OCI-LY1 (cell line): ENCODE measurements at regions not wholly inside any gene's neighbourhood (a gene's known extent, or its start where the extent isn't known, plus 50 kb on each side); places are given as distances from the start of the nearest gene placed in this dataset.
"Not testable (repeated sequence)": the region's sequence is repeated elsewhere in the genome, so short reads cannot be mapped to it uniquely, and the experiment has no call there.

ENCODE experiments used
- H2AFZ ChIP-seq: fragments of 200-600 bp; sonication (generic), shearing (Covaris generic); 2 replicates; pipeline ENCODE4 v1.6.0; 2014; ENCODE audit warnings: antibody characterized with exemption, mild to moderate bottlenecking, low read length
- H3F3A ChIP-seq: fragments of 200-600 bp; sonication (generic), shearing (Covaris generic); 2 replicates; pipeline ENCODE4 v1.6.0; 2014; ENCODE audit warnings: mild to moderate bottlenecking, antibody characterized with exemption, low read length, moderate library complexity; ENCODE audit not compliant: insufficient read depth
- H3K27ac ChIP-seq: fragments of 200-600 bp; sonication (generic); 2 replicates; pipeline ENCODE4 v1.5.1; 2014; ENCODE audit warnings: low read length, mixed run types, mild to moderate bottlenecking, low read depth; ENCODE audit not compliant: poor library complexity, severe bottlenecking
- H3K27me3 ChIP-seq: fragments of 200-600 bp; sonication (generic); 2 replicates; pipeline ENCODE4 v1.6.0; 2014; ENCODE audit warnings: antibody characterized with exemption, mild to moderate bottlenecking, low read length, moderate library complexity; ENCODE audit not compliant: insufficient read depth
- H3K36me3 ChIP-seq: fragments of 200-600 bp; sonication (generic); 2 replicates; pipeline ENCODE4 v1.6.1; 2014; ENCODE audit warnings: mild to moderate bottlenecking, antibody characterized with exemption, low read length, moderate library complexity, mixed read lengths; ENCODE audit not compliant: insufficient read depth
- H3K4me1 ChIP-seq: fragments of 200-600 bp; sonication (generic); 2 replicates; pipeline ENCODE4 v1.5.1; 2014; ENCODE audit warnings: mild to moderate bottlenecking, low read length, moderate library complexity; ENCODE audit not compliant: insufficient read depth, severe bottlenecking
- H3K4me2 ChIP-seq: fragments of 200-600 bp; sonication (generic), shearing (Covaris generic); 2 replicates; pipeline ENCODE4 v1.6.1; 2014; ENCODE audit warnings: low read length
- H3K4me3 ChIP-seq: fragments of 200-600 bp; sonication (generic); 2 replicates; pipeline ENCODE4 v1.5.1; 2014; ENCODE audit warnings: low read length, low read depth, mild to moderate bottlenecking, mixed read lengths; ENCODE audit not compliant: poor library complexity, severe bottlenecking
- H3K79me2 ChIP-seq: fragments of 200-600 bp; shearing (Covaris generic); 2 replicates; pipeline ENCODE4 v1.6.1; 2016; ENCODE audit warnings: mixed run types, low read length, mixed read lengths; ENCODE audit not compliant: insufficient read depth
- H3K9ac ChIP-seq: fragments of 200-600 bp; sonication (generic), shearing (Covaris generic); 2 replicates; pipeline ENCODE4 v1.6.1; 2014; ENCODE audit warnings: mild to moderate bottlenecking, low read length, mixed read lengths
- H3K9me2 ChIP-seq: fragments of 200-600 bp; sonication (generic), shearing (Covaris generic); 2 replicates; pipeline ENCODE4 v1.6.1; 2014; ENCODE audit warnings: low read depth, mild to moderate bottlenecking, low read length, mixed read lengths
- H3K9me3 ChIP-seq: fragments of 200-600 bp; shearing (Covaris generic); 2 replicates; pipeline ENCODE4 v1.6.1; 2014; ENCODE audit warnings: low read length, mixed read lengths
- H4K20me1 ChIP-seq: fragments of 200-600 bp; sonication (generic), shearing (Covaris generic); 2 replicates; pipeline ENCODE4 v1.6.0; 2016; ENCODE audit warnings: mild to moderate bottlenecking, low read length; ENCODE audit not compliant: insufficient read depth
- CTCF ChIP-seq: fragments of 200-600 bp; sonication (generic), shearing (Covaris generic); IDR thresholded peaks from 2 replicates; pipeline ENCODE4 v1.5.1; 2017; ENCODE audit warnings: mild to moderate bottlenecking, antibody characterized with exemption, low read length, moderate library complexity, mixed read lengths
- EZH2 ChIP-seq: fragments of 200-600 bp; sonication (generic), shearing (Covaris generic); IDR thresholded peaks from 2 replicates; pipeline ENCODE4 v1.8.0; 2017; ENCODE audit warnings: borderline replicate concordance, mixed run types, mild to moderate bottlenecking, antibody characterized with exemption, low read length, moderate library complexity, mixed read lengths

DNA sequence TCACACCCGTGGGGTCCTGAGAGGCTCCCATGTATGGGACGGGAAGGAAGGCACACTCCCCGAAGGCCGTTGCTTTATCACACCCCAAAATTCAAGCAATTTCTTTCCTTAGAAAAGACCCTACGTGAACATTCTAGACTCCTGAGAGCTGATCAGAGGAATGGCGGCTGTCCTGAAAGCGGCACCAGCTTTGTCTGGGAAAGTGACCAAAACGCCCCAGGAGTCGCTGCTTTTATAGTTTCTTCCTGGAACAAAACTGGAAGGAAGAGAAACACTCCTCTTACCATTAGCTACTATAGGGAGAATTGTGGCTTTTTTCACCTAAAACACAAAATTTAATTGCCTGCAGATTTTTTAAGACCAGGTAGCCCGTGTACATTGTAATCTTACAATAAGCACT lies 261.8 kb upstream of the RNF32 start:
- Histone ChIP-seq H3K4me2 (no peak overlapping the region), H3K9me2 (no peaks in the 10 kb centered on the region), H3F3A (no peaks in the 10 kb centered on the region), H4K20me1 (no peaks in the 10 kb centered on the region), H3K9ac (no peak overlapping the region), H3K4me1 (no peaks in the 10 kb centered on the region), H2AFZ (no peak overlapping the region), H3K27me3 (no peaks in the 10 kb centered on the region), H3K9me3 (no peaks in the 10 kb centered on the region), H3K27ac (no peak overlapping the region), H3K36me3 (no peaks in the 10 kb centered on the region), H3K4me3 (no peak overlapping the region), H3K79me2 (no peaks in the 10 kb centered on the region)
- TF ChIP-seq CTCF (no peak), EZH2 (no peak)

DNA sequence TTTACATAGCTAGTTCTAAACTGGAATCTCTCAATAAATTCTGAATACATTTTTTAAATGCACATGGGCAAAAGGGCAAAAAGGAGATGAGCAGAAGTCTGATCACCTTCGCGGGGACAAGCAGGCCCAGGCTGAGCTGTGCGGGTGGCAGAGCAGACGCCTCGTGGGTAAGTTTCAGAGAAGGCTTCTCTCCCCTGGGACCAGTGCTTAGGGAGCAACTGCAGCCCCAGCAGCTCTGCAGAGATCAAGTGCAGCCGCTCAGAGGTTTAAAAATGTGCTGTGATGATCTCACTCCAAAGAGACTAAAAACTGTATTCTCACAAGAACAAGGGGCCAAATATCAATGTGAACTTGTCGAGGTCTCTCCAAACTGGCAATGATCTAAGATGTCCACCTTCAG lies 264.3 kb upstream of the RNF32 start:
- H2AFZ ChIP-seq = no peak overlapping the region
- H3K27me3 ChIP-seq = no peaks in the 10 kb centered on the region
- no peaks in the 10 kb centered on the region for H3K9me3 ChIP-seq
- H3K9me2 ChIP-seq = no peaks in the 10 kb centered on the region
- no peak for TF ChIP-seq CTCF
- TF ChIP-seq EZH2 = no peak
- no peak overlapping the region for H3K9ac ChIP-seq
- H3K27ac ChIP-seq = no peak overlapping the region
- H3K36me3 ChIP-seq = no peaks in the 10 kb centered on the region
- no peak overlapping the region for H3K4me3 ChIP-seq
- H3K4me1 ChIP-seq = no peaks in the 10 kb centered on the region
- H4K20me1 ChIP-seq = no peaks in the 10 kb centered on the region
- H3F3A ChIP-seq = no peaks in the 10 kb centered on the region
- H3K4me2 ChIP-seq = no peak overlapping the region
- no peaks in the 10 kb centered on the region for H3K79me2 ChIP-seq

GRCh38 chr7:156374335-156374734 lies 266.2 kb upstream of the RNF32 start:
- Histone ChIP-seq H3K4me1 (no peaks in the 10 kb centered on the region), H3K36me3 (no peaks in the 10 kb centered on the region), H2AFZ (no peak overlapping the region), H3K9me2 (no peaks in the 10 kb centered on the region), H3F3A (no peaks in the 10 kb centered on the region), H3K79me2 (no peaks in the 10 kb centered on the region), H4K20me1 (no peaks in the 10 kb centered on the region), H3K27me3 (no peaks in the 10 kb centered on the region), H3K9me3 (no peaks in the 10 kb centered on the region), H3K9ac (no peak overlapping the region), H3K27ac (no peak overlapping the region), H3K4me2 (no peak overlapping the region), H3K4me3 (no peak overlapping the region)
- TF ChIP-seq CTCF = no peak

DNA sequence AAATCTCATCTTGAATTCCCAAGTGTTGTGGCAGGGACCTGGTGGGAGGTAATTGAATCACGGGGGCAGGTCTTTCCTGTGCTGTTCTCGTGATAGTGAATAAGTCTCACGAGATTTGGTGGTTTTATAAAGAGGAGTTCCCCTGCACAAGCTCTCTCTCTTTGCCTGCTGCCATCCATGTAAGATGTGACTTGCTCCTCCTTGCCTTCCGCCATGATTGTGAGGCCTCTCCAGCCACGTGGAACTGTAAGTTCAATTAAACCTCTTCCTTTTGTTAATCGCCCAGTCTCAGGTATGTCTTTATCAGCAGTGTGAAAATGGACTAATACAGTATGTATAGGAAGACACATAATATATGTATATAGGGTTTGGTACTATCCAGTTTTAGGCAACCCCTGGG lies 270.6 kb upstream of the RNF32 start:
- not testable (repeated sequence) for H3K36me3 ChIP-seq, H3K9ac ChIP-seq, H3K4me2 ChIP-seq, H2AFZ ChIP-seq, H3K9me3 ChIP-seq, H3F3A ChIP-seq, H3K4me3 ChIP-seq, H3K4me1 ChIP-seq, H3K27ac ChIP-seq, H3K9me2 ChIP-seq, H4K20me1 ChIP-seq, H3K27me3 ChIP-seq, H3K79me2 ChIP-seq
